A549 (cell line): ENCODE measurements at regions not wholly inside any gene's neighbourhood (a gene's known extent, or its start where the extent isn't known, plus 50 kb on each side); places are given as distances from the start of the nearest gene placed in this dataset.

Experiments used
- ELK1 ChIP-seq: fragments of 150-350 bp; IDR thresholded peaks from 2 replicates; pipeline ENCODE4 v1.6.1; 2014; ENCODE audit warnings: low read depth, mild to moderate bottlenecking, low read length
- HOXB13 ChIP-seq: fragments of 250-450 bp; sonication (Bioruptor Pico); IDR thresholded peaks from 2 replicates; pipeline ENCODE4 v1.5.0; 2020; ENCODE audit warnings: low read depth, mild to moderate bottlenecking, moderate library complexity
- JUNB ChIP-seq: fragments of >200 bp; sonication (Bioruptor Twin); formaldehyde crosslinking; IDR thresholded peaks from 2 replicates; pipeline ENCODE4 v1.6.1; 2016
- POLR2A ChIP-seq: IDR thresholded peaks from 2 replicates; pipeline ENCODE4 v1.6.1; 2012; ENCODE audit warnings: mild to moderate bottlenecking, low read length

DNA sequence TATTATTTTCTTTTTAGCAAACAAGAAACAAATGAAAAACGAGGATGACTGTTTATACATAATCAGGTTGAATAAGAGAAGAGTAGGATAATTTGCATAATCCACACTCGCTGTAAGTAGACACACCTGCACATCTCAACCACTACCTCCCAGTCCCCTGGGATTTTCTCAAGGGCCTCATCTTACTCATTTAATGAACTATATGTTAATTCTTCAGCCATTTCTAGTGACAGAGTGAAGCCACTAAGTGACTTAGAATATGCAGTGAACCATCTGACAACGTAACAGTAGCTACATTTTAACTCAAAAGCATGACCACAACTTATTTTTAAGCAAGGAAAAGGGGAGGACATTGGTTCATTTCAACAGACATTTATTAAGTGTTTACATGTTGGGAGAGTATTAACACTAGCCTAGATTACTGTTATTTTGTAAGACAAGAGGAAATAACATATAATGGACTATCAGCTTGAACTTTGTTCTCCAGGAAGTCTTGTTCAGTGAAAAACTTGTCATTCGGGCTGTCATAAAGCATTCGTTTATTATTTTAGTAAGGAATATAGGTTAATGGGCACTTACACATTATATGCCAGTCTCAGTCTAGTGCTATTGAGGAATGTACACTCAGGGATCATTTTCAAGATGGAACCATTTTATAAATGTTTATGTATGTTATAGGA is 173.0 kb upstream of the ROBO2 start:
- TF ChIP-seq ELK1 (no peak), HOXB13 (CRISPR knock-in tag) (no peak), JUNB (no peak), POLR2A (no peak)
